ENCODE measurements at regions not wholly inside any gene's neighbourhood (a gene's known extent, or its start where the extent isn't known, plus 50 kb on each side); places are given as distances from the start of the nearest gene placed in this dataset.

- TF ChIP-seq, protein P1, sequence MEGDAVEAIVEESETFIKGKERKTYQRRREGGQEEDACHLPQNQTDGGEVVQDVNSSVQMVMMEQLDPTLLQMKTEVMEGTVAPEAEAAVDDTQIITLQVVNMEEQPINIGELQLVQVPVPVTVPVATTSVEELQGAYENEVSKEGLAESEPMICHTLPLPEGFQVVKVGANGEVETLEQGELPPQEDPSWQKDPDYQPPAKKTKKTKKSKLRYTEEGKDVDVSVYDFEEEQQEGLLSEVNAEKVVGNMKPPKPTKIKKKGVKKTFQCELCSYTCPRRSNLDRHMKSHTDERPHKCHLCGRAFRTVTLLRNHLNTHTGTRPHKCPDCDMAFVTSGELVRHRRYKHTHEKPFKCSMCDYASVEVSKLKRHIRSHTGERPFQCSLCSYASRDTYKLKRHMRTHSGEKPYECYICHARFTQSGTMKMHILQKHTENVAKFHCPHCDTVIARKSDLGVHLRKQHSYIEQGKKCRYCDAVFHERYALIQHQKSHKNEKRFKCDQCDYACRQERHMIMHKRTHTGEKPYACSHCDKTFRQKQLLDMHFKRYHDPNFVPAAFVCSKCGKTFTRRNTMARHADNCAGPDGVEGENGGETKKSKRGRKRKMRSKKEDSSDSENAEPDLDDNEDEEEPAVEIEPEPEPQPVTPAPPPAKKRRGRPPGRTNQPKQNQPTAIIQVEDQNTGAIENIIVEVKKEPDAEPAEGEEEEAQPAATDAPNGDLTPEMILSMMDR (IDR thresholded peaks at IDR 0.05; ENCODE audit: low read length), result no peak
- TF ChIP-seq EZH2 (IDR thresholded peaks at IDR 0.05; ENCODE audit: borderline replicate concordance, low read length), result no peak
These were observed 1099.2 kb downstream of the FAM181B start for GRCh38 chr11:81634483-81634882.

All from OCI-LY1 (cell line).